NCI-H2196 (cell line): ENCODE measurements at regions not wholly inside any gene's neighbourhood (a gene's known extent, or its start where the extent isn't known, plus 50 kb on each side); places are given as distances from the start of the nearest gene placed in this dataset.

ENCODE experiments used
- DNase-seq: peaks from one replicate; lab custom pipeline; 2025; ENCODE audit not compliant: unreplicated experiment; lab: John Stamatoyannopoulos, UW

DNA sequence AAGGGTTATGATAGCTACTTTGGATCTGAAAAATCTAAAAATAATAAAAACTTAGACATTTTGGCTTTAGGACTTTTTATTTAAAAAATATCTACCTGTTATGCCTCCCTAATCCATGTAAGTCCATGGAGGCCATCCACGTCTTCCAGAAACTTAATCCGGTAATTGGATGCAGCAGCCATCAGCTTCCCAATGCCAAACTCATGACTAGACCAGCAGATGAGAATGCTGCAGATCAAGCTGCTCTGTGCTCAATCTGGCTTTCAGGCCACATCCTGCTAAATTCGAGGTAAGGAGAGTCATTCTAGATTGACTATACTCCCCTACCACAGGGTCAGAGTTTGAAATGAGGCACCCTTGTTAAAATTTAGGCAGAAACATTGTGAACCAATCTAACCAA lies 168.5 kb upstream of the TCERG1L start:
- DNase-seq, result no peak

DNA sequence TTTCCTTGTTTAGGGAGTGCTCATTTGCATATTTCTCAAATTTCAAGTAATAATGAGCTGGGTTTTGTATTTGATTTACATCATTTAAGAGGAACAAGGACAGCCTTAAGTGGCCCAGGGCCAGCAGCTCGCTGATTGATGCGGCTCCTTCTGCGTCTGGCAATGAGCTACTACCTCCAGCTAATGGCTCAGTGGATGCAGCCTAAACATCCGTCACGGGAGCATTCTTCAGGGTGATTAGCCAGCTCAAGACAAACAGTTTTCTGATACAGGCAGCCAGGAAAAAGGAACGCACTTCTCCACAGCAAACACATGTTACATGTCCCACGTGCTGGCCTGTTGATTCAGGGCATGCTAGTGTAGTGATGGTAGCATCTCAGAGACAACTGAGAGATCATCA lies 169.3 kb upstream of the TCERG1L start:
- DNase-seq, result no peak

DNA sequence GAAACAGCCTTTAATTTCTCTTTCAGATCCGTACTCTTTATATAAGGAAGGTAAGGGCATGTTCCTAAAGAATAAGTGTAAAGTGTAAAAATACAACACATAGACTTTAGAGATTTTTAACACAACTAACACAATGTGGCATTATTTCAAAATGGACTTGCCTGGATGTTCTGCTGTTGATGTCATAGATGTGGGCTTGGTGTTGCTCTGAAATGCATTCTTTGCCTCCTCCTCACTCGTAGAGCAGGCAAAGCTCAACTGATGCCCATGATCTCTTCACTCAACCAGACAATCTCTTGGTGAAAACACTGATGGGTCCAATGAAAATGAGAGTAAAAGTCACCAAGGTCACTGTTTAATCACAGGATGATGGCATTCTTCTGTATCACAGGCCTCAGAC lies 174.2 kb upstream of the TCERG1L start:
- DNase-seq, result no peak

DNA sequence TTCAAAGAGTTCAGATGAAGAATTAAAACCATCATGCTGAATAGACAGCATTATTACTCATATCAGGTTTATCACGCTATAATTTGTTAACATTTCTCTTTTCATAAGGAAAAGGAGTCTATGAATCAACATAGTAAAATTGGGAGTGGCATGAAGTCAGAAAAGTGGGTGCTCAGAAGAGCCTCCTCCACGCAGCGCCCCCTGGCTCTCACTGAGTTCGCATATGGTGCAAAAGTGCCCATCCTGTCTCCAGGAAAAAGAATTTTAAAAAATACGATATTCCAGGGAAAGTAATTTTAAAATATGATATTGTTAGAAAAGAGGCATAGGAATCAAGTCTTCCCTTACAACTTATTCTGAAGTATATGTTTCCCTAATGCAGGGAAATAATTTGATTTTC lies 176.3 kb upstream of the TCERG1L start:
- DNase-seq, result no peak

DNA sequence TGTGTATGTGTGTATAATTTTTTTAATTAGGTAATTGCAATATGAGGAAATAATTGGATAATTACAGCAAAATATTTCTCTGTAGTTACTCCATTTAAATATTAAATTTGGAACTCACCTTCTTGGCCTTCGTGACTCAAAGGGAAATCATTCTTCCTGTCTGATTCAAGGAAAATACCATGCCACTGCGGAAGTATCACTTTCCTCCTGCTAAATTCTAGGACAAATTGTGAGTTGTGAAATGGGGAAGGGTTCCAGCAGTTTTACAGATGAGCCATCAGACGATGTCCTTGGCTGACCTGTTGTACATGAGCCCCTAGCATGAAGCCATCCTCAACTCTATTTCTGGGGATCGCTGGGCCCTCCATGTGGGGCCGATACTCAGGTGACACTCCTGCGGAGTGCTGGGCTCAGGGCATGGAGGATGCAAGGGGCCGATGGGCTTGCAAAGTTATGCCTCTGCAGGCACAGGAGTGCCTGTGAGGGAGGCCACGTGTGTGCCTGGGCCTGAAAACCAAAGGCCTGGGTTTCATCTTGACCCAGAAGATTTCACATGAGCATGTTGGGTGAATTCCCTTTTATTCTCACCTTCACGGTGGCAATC lies 179.6 kb upstream of the TCERG1L start:
- no peak for DNase-seq

DNA sequence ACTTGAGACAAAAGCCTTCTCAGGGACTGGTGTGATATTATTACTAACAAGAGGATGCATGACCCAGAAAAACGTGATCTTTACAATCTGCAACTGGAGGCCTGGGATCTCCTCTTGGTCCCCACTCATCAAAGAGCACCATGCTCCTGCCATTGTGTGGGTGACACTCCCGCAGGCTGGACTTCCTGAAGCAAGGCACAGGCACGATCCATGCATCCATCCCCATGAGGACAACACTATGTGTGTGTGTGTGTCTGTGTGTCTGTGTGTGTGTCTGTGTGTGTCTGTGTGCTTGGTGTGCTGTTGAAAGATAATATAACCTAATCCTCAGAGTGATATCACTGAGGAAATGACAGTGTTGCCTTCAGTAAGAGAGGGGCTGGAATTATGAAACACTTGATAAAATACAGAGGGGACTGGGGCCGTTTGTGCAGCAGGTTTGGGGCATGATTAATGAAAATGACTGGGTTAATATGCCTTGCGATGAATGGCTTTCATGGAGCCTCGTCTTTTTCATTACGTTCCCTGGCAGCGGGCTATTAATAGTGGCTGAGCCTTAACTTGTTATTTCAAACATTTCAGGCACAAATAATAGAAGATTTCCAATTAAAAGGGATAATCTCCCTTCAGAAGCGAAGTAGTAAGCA lies 180.8 kb upstream of the TCERG1L start:
- DNase-seq, result no peak

DNA sequence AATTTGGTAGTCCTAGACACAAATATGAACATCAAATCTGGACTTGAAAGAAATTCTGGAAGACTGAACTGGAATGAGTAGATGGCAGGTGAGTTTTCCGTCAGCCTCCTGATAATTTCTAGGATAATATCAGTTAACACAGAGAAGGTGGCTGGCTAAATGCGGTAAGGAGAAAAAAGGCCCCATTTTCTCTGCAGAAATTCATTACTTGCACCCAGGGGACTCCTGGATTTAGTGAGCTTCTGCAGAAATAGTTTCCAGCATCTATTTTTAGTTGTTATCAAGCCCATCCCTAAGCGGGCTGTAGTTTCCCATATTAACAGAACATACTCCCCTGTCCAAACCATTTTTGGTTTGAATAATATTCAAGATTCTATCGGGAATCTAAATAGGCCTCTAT lies 181.9 kb upstream of the TCERG1L start:
- DNase-seq, result no peak

DNA sequence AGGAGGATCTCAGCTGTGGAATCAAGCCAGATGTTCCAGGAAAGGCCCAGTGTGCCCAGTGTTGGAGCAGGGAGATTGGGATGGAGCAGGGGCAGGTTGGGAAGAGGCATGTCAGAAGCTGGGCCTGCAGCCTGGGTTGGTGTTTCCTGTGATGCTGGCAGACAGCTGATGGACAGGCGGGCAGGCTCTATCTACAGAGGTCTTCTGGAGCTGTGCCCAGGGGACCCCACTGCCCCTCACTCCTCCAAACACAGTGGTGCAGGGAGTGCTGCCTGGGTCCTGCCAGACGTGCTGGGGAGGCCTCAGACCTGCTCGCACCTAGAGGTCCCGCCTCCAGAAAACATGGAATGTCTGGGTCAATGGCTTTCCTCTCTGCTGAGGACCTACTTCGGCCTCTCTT lies 182.9 kb upstream of the TCERG1L start:
- DNase-seq, result no peak

DNA sequence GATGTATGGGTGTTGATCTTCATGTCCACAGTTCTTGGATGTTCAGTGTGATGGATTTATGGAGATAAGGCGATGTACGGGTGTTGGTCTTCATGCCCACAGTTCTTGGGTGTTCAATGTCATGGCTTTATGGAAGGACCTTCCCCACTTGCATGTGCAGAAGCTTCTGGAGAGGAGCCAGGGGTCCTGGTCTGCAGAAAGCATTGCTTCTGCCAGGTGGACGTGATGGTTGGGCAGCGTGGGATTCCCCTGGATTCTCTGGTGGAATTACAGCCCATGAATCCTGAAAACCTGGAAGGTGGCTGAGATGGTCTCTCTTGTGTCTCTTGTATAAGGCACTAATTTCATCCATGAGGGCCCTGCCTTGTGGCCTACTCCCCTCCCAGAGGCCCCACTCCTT lies 183.7 kb upstream of the TCERG1L start:
- DNase-seq, result no peak

DNA sequence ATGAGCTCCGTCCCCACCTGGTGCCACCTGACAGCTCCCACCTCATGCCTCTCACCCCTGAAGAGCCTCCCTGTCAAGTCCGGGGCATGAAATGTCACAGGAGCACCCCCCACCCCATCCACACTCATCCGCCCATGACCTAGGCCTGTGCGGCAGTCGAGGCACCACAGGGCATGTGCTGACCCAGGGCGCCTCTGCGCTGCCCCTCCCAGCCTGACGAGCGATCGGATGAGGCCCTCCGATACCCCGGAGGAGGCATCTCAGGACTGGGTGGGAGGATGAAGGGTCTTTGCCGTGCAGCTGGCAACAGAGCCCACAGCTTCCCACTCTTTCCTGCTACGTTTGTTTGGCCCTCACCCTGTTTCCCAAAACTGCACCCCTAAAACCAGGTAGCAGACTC lies 184.4 kb upstream of the TCERG1L start:
- DNase-seq, result no peak

DNA sequence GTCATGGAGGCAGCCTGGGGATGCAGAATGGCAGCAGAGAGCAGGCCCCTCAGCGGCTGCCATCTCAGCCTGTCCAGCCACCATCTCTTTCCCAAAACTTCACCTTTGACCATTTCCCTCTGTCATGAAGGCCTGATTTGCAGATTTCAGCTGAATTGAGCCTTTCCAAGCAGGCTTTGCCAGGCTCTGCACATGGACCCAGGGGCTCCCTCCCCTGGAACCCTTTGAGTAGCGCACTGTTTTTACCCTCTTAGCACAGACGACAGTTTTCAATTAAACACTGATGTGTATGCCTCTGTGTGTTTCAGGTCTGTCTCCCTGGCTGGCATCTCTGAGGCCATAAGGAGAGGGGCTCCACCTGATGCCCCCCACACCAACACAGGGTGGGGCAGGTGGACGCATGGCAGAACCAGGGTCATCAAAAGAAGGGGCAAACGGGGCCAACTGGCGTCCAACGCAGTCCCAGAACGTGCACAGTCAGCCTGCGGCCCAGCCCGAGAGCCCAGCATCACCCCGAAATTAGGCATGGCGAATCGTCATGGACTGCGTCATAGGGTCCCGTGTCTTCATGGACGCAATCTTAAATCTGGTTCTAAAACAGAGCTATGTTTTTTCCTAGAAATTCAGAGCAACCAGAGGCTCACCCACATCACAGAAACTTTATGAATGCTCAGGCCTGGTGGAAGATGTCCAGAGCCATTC lies 185.0 kb upstream of the TCERG1L start:
- DNase-seq, result no peak

DNA sequence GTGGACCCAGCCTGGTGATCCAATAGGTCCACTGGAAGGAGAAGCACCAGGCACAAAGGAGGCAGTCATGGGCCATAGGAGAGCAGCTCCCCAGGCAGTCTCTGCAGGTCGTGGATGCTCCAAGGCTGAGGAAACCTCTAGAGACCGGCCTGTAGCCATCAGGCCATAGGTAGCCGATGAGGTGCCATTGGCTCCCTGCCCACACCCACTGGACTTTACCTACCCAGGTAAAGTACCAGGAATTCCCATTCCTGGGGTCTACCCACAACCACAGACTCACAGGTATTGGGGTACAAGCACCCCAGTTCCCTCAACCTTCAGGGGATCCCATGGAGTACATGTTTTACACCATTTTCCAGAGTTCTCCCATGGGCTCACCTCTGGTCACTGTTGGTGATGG lies 188.0 kb upstream of the TCERG1L start:
- DNase-seq, result no peak

DNA sequence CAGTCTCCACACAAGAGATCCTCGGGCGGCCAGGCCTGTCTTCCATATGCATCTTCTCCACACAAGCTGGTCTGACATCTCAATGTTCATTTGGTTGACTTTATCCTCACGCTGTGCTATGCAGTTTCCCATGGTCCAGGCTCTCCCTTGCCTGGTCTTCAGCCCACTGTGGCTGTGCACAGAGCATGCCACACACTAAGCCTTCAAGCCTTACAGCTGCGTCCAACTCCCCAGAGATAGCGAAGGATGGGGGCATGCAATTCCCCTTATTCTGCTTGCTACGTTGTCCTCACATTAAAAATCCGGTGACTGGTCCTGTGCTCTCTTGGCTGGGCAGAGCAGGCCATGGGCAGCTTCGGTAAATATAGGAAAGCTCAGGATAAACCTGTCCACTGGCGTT lies 188.7 kb upstream of the TCERG1L start:
- no peak for DNase-seq

DNA sequence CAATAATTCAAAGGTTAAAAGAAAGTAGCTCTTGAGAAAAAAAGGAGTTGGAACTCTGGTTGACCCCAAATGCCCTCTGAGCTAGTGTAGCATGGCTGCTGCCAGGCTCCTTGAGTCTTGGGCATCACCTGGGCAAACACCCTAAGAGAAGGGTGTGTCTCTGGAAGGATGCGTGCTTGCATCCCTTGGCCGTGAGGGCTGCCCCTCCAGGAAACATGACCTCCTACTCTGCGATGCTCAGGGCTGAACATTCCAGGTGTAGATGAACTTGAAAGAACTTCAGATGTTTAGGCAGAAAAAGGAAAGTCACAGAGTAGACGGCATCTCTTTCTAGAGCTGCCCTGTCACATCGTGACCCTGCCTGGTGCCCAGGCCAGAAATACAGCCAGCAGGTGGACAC lies 189.4 kb upstream of the TCERG1L start:
- no peak for DNase-seq

DNA sequence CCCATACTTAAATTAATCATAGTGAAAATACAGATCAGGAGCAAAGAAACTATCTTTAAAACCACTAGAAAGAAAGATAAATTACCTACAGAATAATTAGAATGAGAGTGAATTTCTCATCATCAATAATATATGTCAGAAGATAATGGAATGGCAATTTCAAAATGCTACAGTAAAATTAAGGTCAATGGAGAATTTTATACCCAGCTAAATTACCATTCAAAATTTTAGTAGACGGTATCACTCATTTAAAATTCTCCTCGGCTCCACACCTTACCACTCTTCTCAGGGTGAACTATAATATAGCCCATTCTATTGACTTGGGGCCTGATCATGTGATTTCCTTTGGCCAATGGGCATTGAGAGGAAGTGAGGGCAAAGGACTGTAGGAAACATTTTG lies 192.5 kb upstream of the TCERG1L start:
- no peak for DNase-seq

DNA sequence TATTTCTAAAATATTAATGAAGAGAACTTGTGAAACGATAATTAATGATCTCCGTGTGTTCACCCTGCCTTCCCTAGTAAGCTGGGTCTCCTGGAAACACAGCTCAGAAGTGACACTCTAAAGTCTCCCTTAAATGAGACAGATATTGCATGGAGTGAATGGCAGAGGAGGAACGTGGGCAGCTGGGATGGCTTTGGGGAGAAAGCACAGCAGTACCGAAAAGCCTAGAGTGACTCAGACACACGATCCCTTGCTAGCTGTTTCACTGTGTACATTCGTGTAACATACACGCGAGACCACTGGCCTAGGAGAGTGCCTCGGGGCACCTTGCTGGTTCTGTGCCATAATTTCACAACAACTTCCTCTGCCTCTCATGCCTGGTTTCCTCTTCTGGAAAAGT lies 199.9 kb upstream of the TCERG1L start:
- no peak for DNase-seq

DNA sequence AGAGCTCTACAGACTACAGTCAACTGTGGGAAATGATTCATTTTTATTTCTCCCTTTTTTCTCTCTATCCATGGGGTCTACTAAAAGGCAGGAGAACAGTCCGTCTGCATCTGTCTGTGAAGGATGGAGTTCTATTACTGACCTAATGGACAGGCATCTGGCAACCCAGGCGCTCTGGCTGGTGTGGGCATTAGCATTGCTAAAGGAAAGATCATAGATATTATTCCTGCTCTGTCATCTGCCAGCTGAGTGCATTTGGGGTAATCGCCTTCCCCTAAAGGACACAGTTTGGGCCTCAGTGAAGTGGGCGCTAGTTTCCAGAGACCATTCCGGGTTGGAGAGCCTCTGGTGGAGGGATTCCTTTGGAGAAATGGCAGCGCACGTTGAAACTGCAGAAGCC lies 201.3 kb upstream of the TCERG1L start:
- DNase-seq, result no peak

DNA sequence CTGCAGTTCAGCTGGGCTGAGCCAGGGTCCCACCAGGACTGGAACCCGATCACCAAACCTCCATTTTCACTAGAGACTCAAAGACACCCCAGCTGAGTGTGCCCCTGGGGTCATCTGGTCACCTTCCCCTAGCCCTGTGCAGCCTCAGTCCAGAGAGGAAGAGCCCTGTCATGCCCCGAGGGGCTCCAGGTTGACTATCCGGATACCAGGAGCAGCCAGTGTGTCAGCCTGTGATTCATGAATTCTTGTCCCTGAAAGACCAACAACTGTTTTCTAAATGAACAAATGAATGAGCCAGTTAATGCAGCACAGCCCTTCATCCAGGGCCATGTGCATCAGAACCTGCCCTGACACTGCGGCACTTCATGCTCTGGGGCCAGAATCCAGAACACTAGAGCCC lies 201.9 kb upstream of the TCERG1L start:
- DNase-seq, result no peak

DNA sequence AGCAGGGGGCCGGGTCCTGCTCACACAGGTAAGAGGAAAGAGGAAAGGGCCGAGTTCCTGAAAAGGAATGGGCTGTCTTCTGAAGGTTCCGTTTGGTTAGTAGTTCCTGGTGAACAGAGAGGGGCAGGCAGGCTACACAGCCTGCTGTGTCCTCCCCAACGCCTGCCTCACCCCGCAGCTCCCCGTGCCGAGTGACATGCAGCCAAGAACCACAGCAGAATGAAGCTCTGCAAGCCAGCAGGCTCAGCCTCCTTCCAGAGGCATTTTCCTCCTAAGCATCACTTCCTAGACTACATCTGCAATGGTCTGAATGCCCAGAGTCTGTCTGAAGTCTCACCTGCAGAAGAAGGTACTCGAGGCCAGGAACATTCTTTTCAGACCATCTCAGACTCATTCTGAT lies 202.4 kb upstream of the TCERG1L start:
- DNase-seq, result no peak

DNA sequence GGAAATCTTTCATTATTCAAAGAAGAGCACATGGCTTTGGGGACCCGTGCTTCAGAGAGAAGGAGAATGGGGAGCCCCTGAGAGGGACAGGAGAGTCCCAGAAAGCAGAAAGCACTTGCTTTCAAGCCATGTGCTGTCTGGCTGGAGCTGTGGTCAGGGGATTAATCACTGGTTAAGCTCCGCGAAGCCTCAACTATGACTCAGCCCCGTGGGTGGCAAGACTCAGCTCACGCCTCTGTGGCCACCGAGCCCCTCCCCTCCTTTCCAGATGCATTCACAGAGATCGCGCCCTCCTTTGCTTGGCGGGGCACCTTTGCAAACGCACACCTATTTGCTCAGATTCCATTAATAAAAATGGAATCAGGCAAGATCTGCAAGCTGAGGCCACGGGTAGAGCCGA lies 202.9 kb upstream of the TCERG1L start:
- no peak for DNase-seq

DNA sequence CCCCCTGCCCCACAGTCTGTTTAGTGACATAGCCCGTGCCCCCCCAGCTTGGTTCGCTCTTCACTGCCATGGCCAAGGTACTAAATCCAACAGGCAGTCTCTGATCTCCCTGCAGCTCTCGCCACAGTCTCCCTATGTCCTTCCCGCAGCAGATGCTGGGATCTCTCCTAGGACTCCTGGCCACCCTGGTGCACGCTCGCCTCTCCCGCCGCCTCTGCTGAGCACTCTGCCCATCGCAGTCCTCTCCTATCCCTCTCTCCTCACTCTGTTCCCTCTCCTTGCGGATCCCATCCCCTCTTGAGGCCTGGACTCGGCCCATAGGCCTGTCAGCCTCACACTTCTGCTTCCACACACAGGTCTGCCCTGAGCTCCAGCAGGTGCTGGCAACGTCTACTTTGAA lies 204.8 kb upstream of the TCERG1L start:
- no peak for DNase-seq

DNA sequence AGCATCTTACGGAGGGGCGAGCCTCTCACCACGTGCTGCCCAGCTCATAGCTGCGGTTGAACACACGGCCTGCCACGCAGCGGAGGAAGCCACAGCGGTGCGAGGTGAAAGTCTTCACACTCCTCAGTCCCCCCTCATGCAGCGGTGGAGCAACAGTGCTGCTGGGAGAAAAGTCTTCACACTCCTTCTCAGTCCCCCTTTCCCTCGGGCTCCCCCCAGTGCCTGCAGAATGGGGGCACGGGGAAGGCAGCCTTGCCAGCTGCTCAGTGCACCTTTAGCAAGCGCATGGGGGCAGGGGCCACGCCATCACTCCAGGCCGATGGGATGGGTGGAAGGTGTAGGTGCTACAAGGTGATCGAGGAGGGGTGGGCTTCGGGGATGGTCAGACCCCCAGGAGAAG lies 206.3 kb upstream of the TCERG1L start:
- no peak for DNase-seq
